RPMI8226 (cell line): ENCODE measurements at regions not wholly inside any gene's neighbourhood (a gene's known extent, or its start where the extent isn't known, plus 50 kb on each side); places are given as distances from the start of the nearest gene placed in this dataset.

ENCODE experiments used
- DNase-seq: peaks from one replicate; pipeline ENCODE4 v3.0.0-alpha.2; 2015

DNA sequence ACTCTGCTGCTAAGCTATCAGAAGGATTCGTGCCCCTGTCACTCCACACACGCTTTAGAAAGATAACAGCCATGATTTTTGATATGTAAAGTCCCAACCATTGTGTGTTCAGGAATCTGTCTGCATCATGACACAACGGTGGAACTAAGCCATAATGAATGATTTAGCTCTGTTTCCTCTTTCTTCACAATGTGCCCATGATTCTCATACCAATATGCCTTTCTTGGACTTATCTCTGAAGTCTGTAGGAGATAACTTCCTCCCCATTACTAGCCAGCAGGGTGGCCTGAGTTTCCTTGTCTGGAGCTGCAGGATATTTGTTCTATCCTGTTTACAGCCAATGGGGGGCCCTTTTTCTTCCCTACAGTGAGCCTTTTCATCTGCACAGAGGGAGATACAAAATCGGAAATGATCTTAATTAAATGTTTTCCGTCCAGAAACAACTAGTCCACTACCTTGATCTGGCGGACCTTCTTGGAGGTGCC lies 511.7 kb downstream of the USP25 start:
- no peak for DNase-seq

DNA sequence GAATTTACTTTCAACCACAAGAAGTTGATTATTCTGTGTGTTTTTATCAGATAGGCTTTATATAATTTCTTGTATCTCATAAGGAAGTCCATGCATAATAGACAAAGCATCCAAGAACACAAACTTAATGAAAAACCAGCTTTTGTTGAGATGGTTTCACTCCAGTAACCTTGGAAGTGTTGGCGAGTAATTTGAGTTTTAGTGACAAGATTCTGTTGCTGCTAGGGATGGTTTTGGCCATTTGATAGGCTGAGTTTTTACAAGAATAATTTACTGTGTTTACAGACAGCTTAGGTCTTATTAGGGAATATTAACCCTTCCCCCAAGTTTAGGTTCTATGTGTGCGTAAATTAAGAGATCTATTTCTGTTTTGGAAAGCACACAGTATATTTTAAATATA lies 513.6 kb downstream of the USP25 start:
- DNase-seq, result no peak

DNA sequence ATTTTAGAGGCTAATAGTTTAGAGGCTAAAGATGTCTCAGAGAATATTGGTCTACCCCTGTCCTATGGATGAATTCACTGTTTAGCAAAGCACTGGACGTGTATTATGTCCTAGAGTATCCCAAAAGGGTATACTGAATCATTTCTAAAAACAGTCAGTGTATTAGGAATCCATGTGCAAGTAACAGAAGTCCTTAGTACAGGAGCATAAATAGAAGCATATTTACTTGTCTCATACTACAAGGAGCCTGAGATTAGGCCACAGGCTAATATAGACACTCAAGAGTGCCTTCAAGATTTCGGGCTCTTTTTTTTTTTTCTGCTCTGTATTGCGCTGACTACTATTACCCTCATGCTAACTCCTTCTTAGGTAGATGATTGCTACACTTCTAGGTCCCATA lies 518.9 kb downstream of the USP25 start:
- no peak for DNase-seq

GRCh38 chr21:16250273-16250672 lies 520.5 kb downstream of the USP25 start:
- DNase-seq, result no peak

DNA sequence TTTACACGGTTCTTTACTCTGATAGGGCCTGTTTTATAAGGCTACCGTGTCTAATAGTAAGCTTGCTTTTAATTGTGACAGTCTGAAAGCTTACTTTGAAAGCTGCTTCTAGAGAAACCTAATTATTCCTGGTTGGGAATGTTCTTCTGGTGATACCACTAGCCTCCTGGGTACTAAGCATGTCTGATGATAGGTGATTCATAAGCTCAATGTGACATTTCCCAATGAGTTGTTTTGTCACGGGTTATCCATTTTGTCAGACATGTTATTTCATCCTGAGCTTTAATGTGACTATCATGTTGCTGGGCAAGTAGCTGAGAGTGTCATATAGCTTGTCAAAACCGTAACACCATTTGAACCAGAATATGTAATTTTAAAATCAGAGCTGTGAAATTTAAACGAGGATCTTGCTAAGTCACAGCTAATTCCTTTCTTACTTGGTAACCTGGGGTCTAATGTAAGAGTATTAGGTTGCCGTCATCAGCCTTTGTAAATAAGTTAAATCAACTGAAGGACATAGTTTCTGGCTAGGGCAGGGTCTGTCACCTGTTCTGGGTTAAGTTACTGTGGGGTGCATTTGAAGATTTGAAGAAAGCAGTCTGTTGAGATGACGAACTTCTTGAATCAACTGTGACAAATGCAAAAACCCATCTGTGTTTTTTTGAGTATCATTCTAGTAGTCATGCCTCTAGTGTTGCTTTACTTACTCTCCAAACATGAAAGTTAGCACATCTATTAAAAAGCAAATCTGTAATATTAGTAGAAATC lies 529.2 kb downstream of the USP25 start:
- DNase-seq, result no peak

GRCh38 chr21:16262091-16262490 lies 532.3 kb downstream of the USP25 start:
- no peak for DNase-seq

DNA sequence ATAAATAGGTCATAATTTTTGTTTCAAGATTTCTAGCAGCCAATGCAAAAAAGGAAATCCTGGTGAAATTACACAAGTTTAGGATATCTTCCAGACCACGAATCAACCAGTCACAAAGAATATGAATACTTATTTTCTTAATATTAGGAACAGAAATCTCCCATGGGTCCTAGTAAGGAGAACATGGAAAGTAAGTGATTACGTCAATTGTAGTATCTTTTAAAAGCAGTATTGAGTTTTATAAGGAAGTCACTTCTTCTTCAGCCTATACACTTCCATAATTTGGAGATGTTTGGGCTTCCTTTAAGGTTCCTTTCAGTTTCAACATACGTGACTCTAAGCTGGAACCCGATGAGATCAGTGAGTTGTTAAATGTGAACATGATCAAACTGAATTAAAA lies 534.5 kb downstream of the USP25 start:
- DNase-seq, result no peak

DNA sequence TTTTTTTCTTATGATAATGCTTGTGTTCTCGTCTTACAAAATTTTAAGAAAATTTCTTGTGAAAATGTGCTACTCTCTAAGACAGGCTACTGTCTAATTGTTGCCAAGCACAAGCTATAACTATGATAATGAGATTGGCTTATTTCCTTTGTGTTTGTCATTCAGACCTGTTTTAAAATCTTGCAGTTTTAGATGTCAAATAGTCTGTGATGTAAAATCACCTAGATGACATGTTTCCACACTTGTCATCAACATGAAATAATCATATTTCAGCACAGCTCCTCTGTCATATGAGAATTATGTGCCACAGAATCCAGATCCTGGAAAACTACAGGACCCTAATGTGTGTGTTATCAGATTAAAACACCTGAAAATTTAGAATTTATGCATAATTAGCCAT lies 539.7 kb downstream of the USP25 start:
- DNase-seq, result no peak

DNA sequence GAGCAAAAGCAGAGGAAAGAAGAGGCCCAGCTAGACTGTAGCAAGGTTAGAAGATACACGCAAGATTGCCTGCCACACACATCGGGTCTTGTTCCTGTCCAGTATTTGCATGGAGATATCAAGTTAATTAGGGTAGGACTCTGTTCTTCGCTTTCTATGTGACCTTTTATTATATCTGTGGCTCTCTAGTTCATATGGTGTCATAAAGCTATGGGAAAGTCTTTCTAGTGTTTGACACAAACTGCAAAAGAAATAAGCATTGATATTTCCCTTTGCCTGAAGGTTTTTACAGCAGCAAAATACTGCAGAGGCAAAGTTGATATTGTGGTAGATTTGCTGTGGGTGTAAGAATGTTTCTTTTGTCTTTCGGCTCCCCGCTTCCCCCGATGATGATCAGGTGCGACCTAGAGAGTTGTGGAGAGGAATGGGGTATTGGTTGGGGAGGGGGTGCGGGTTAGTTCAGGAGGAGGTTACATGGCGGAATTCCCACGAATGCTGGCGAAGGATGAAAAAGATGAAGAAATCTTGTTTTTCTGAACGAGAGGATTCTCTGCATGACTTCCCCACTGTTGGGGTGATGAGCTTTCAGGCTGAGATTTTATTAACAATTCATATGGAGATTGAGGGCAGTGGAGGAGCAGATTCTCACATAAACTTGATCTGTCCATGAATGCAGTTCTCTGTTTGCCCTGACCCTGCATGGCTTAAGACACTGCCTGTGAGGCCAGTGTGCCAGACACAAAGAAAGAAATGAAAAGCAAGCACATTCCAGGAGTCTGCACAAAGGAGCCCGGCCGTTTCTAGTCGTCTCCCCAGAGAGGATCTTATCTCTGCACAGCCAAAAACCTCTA lies 550.2 kb downstream of the USP25 start:
- no peak for DNase-seq

- DNase-seq, result no peak
Observed at GRCh38 chr21:16280686-16281091, 550.9 kb downstream of the USP25 start.

DNA sequence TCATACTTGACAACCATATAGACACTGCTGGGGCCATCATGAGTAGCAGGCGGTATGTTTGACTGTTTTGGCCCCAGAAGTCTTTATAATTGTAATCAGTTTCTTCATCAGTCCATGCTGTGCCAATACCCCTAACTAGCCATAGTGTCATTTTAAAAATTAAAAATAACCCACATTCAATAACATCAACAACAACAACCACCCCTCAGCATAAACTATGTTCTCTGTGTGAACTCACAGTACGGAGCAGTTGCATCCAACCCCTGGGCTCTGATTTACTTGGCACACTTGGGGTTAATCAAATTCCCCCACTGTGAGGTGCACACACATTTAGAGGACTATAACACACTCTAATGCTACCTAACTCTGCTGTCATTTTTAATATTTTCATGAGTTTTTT lies 553.7 kb downstream of the USP25 start:
- no peak for DNase-seq

GRCh38 chr21:16285605-16286126 lies 555.9 kb downstream of the USP25 start:
- no peak for DNase-seq

- no peak for DNase-seq
Observed at GRCh38 chr21:16287046-16287445, 557.3 kb downstream of the USP25 start.

DNA sequence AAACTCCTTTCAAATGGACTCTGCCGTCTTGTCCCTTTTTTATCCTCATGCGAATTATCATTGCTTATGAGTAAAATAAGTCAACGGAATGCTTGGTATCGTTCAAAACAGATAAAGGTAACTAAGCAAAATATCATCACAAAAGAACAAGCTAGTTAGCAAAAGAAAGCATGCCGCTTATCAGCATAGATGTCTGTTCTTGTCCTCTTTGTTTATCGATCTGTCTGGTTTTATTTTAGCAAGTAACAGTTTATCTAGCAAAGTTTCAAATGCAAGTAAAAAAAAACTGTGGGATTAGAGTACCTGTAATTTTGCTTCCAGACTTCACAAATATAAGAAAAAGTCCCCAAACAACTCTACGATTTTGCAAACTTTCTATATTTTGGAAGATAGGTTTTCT lies 561.5 kb downstream of the USP25 start:
- DNase-seq, result no peak

GRCh38 chr21:16294128-16294527 lies 564.3 kb downstream of the USP25 start:
- DNase-seq, result no peak

DNA sequence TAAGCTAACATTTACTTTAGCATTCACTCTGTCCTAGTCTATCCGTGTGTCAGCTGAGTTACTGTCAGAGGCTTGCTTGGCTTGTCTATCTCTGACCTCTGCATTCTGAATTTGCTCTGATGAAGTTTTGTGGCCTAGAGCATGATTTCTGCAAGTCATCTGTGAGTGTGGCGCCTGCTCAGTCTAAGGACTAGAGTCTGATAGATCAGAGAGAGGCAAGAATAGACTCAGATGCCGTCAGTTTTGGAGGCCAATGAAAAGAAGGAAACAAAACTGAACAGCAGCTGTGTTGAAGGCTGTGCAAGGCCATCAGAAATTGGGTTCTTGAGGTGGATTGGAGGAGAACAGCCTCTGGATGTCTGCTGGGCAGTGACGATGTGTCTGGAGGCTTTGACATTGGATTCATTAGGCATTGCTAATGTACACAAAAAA lies 573.1 kb downstream of the USP25 start:
- DNase-seq, result peak; percentile 4

GRCh38 chr21:16304174-16305095 lies 574.7 kb downstream of the USP25 start:
- no peak for DNase-seq

DNA sequence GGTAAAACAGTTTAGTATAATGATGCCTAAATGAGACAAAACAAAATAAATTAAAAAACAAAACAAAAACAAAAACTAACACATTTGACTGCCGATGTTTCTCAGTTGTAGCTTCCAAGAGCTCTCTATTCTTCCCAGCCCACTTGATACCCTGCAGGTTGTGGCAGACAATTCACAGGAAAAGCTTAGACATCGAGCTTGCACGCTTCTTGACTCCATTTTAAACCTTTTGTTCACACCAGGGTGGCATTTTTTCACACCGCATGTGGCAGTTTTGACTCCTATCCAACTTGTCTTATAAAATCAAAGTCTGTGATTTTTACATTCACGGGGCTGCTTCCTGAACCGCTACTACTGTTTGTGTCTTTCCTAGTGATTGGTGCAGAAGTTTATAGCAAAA lies 575.9 kb downstream of the USP25 start:
- no peak for DNase-seq

GRCh38 chr21:16307256-16307655 lies 577.5 kb downstream of the USP25 start:
- no peak for DNase-seq

- peak; percentile 43 for DNase-seq
Observed at GRCh38 chr21:16308269-16308668, 578.5 kb downstream of the USP25 start.

GRCh38 chr21:16309250-16309971 lies 579.6 kb downstream of the USP25 start:
- DNase-seq, result no peak

DNA sequence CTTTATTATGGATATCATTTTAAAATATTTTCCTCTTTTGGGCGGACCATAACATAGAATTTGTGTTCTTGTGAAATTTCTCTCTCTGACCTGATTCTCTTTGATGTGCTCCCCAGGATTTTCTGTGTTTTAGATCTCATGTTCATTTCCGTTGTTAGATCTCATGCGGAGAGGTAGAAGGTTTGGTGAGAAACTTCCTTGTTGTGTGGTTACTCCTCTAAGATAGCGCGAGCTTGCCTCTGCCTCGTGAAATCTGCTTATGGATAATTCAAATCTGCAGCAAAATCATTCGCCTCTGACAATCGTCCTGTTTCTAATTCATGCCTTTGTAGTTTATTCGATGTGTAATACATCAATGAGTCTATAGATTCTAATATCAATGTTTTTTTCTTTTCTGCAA lies 580.4 kb downstream of the USP25 start:
- DNase-seq, result no peak
